Natural killer cell (primary cell): ENCODE measurements at regions not wholly inside any gene's neighbourhood (a gene's known extent, or its start where the extent isn't known, plus 50 kb on each side); places are given as distances from the start of the nearest gene placed in this dataset.

Experiments
- ATAC-seq, 3 donors: fragments of 150-1000 bp in 2 of 3; fragments of 200-7000 bp in 1 of 3; cut with Tn5 transposase; 1 replicate in 1 of 3; 2 replicates in 2 of 3; pipeline ENCODE4 v1.10.0; 2021; ENCODE audit warnings: mild to moderate bottlenecking in 2 of 3, moderate library complexity in 2 of 3
- DNase-seq, 2 donors: peaks; one replicate each; pipeline versions ENCODE4 v3.0.0 to v3.0.0-alpha.2; 2013 to 2021; ENCODE audit warnings: mixed read lengths in 1 of 2
- H3K27ac ChIP-seq: one replicate; pipeline ENCODE4 v1.5.1; 2013; ENCODE audit warnings: mild to moderate bottlenecking, low read length
- H3K27me3 ChIP-seq: one replicate; pipeline ENCODE4 v1.6.1; 2013; ENCODE audit warnings: low read length; ENCODE audit not compliant: control insufficient read depth, insufficient read depth
- H3K36me3 ChIP-seq: one replicate; pipeline ENCODE4 v1.6.1; 2013; ENCODE audit warnings: low read length; ENCODE audit not compliant: control insufficient read depth, insufficient read depth
- H3K4me1 ChIP-seq: one replicate; pipeline ENCODE4 v1.6.1; 2013; ENCODE audit warnings: low read length; ENCODE audit not compliant: control insufficient read depth, insufficient read depth
- H3K4me3 ChIP-seq: one replicate; pipeline ENCODE4 v1.5.1; 2013; ENCODE audit warnings: low read length
- H3K9me3 ChIP-seq: one replicate; pipeline ENCODE4 v1.6.1; 2013; ENCODE audit warnings: low read length; ENCODE audit not compliant: control insufficient read depth, insufficient read depth
- H3K27ac Mint-ChIP-seq, 2 donors: one replicate each; pipeline ENCODE4 v1.8.0; 2022; ENCODE audit warnings: mild to moderate bottlenecking in 2 of 2, mixed read lengths in 2 of 2, moderate library complexity in 1 of 2
- H3K27me3 Mint-ChIP-seq, 2 donors: one replicate each; pipeline ENCODE4 v1.8.0; 2022; ENCODE audit warnings: low read depth in 2 of 2, mixed read lengths in 2 of 2
- H3K36me3 Mint-ChIP-seq: one replicate; pipeline ENCODE4 v1.8.0; 2022; ENCODE audit warnings: mixed read lengths
- H3K4me1 Mint-ChIP-seq, 2 donors: one replicate each; pipeline ENCODE4 v1.8.0; 2022; ENCODE audit warnings: mixed read lengths in 2 of 2
- H3K4me3 Mint-ChIP-seq: one replicate; pipeline ENCODE4 v1.8.0; 2022; ENCODE audit warnings: mild to moderate bottlenecking, moderate library complexity, mixed read lengths
- H3K9me3 Mint-ChIP-seq, 2 donors: one replicate each; pipeline ENCODE4 v1.8.0; 2022; ENCODE audit warnings: mixed read lengths in 2 of 2
- CTCF ChIP-seq: fragments of 200-600 bp; IDR thresholded peaks from one replicate; pipeline ENCODE4 v1.8.0; 2022; ENCODE audit warnings: antibody characterized with exemption
- WGBS: methylation state at CpG from one replicate; pipeline ENCODE4 v1.1.7; 2013; ENCODE audit warnings: missing lambda C conversion rate; ENCODE audit not compliant: insufficient coverage; 5-methylcytosine and 5-hydroxymethylcytosine counted together
- intact Hi-C: fragments of 100-400 bp; cut with micrococcal nuclease; formaldehyde crosslinking; loops from one replicate; pipeline ENCODE4 v1.14.2; 2022

GRCh38 chr1:162973381-162973795, 95.8 kb upstream of the RGS4 start:
- no peak overlapping the region for H3K4me3 ChIP-seq
- no peaks in the 10 kb centered on the region for H3K27me3 ChIP-seq
- H3K36me3 ChIP-seq = no peaks in the 10 kb centered on the region
- Mint-ChIP-seq H3K36me3 (no peaks in the 10 kb centered on the region), H3K4me1 (no peaks in the 10 kb centered on the region), H3K27me3 (peaks cover 0 to 8% of the 10 kb centered on the region in 2 donors), H3K4me3 (no peak overlapping the region), H3K9me3 (peaks cover 0 to 4% of the 10 kb centered on the region in 2 donors), H3K27ac (no peak overlapping the region)
- no peaks in the 10 kb centered on the region for H3K4me1 ChIP-seq
- no peak for ATAC-seq
- no peak for TF ChIP-seq CTCF
- H3K27ac ChIP-seq = no peak overlapping the region
- DNase-seq = no peak
- intact Hi-C loops = no loop called here
- no peaks in the 10 kb centered on the region for H3K9me3 ChIP-seq

GRCh38 chr1:162972773-162973172, 96.4 kb upstream of the RGS4 start:
- Mint-ChIP-seq H3K4me1 (no peaks in the 10 kb centered on the region), H3K9me3 (peaks cover 0 to 4% of the 10 kb centered on the region in 2 donors), H3K4me3 (no peak overlapping the region), H3K27ac (no peak overlapping the region), H3K27me3 (peaks cover 0 to 8% of the 10 kb centered on the region in 2 donors), H3K36me3 (no peaks in the 10 kb centered on the region)
- no peak overlapping the region for H3K4me3 ChIP-seq
- no peaks in the 10 kb centered on the region for H3K36me3 ChIP-seq
- ATAC-seq (no peak), DNase-seq (no peak)
- no peaks in the 10 kb centered on the region for H3K27me3 ChIP-seq
- H3K9me3 ChIP-seq = no peaks in the 10 kb centered on the region
- no peaks in the 10 kb centered on the region for H3K4me1 ChIP-seq
- H3K27ac ChIP-seq = no peak overlapping the region
- no peak for TF ChIP-seq CTCF
- WGBS = 98% methylated on average over 3 of the region's 4 CpGs
- intact Hi-C loops = no loop called here

GRCh38 chr1:162970021-162970420, 99.1 kb upstream of the RGS4 start:
- H3K4me1 Mint-ChIP-seq = no peaks in the 10 kb centered on the region
- Histone ChIP-seq H3K4me3 (no peak overlapping the region), H3K27me3 (no peaks in the 10 kb centered on the region), H3K9me3 (no peaks in the 10 kb centered on the region), H3K4me1 (no peaks in the 10 kb centered on the region), H3K27ac (no peak overlapping the region), H3K36me3 (no peaks in the 10 kb centered on the region)
- no peak overlapping the region for H3K4me3 Mint-ChIP-seq
- intact Hi-C loops = no loop called here
- DNase-seq (no peak), ATAC-seq (no peak)
- TF ChIP-seq CTCF = no peak
- no peaks in the 10 kb centered on the region for H3K36me3 Mint-ChIP-seq
- WGBS = 86% methylated on average over 3 of the region's 3 CpGs
- no peak overlapping the region for H3K27ac Mint-ChIP-seq
- peaks cover 0 to 4% of the 10 kb centered on the region in 2 donors for H3K9me3 Mint-ChIP-seq
- peaks cover 0 to 8% of the 10 kb centered on the region in 2 donors for H3K27me3 Mint-ChIP-seq

GRCh38 chr1:162966613-162967012, 102.5 kb upstream of the RGS4 start:
- Histone ChIP-seq H3K4me3 (no peak overlapping the region), H3K36me3 (no peaks in the 10 kb centered on the region), H3K9me3 (no peaks in the 10 kb centered on the region), H3K4me1 (no peaks in the 10 kb centered on the region), H3K27ac (no peak overlapping the region), H3K27me3 (no peaks in the 10 kb centered on the region)
- TF ChIP-seq CTCF = no peak
- Mint-ChIP-seq H3K36me3 (no peaks in the 10 kb centered on the region), H3K27me3 (peaks cover 4 to 13% of the 10 kb centered on the region in 2 donors), H3K27ac (no peak overlapping the region), H3K4me3 (no peak overlapping the region), H3K9me3 (peaks cover 0 to 4% of the 10 kb centered on the region in 2 donors), H3K4me1 (no peaks in the 10 kb centered on the region)
- DNase-seq = no peak
- WGBS = 65% methylated on average over 1 of the region's 1 CpG
- intact Hi-C loops = no loop called here
- ATAC-seq = no peak
